WI38 (cell line): ENCODE measurements at regions not wholly inside any gene's neighbourhood (a gene's known extent, or its start where the extent isn't known, plus 50 kb on each side); places are given as distances from the start of the nearest gene placed in this dataset.

Experiments used
- H3K4me3 ChIP-seq: 2 replicates; pipeline ENCODE4 v1.5.1; 2011; ENCODE audit warnings: low read depth, mild to moderate bottlenecking, control low read depth, low read length
- CTCF ChIP-seq: IDR thresholded peaks from 2 replicates; pipeline ENCODE4 v1.5.1; 2012; ENCODE audit warnings: low read depth, mild to moderate bottlenecking, control low read depth, low read length

GRCh38 chr2:238666543-238666942, 181.3 kb upstream of the TWIST2 start:
- no peak overlapping the region for H3K4me3 ChIP-seq
- no peak for TF ChIP-seq CTCF

- TF ChIP-seq CTCF = no peak
These were observed 180.9 kb upstream of the TWIST2 start for GRCh38 chr2:238667008-238667407.

GRCh38 chr2:238667639-238668038, 180.2 kb upstream of the TWIST2 start:
- H3K4me3 ChIP-seq = no peak overlapping the region
- no peak for TF ChIP-seq CTCF

More at GRCh38 chr2:238667008-238667407, 180.9 kb upstream of the TWIST2 start:
- H3K4me3 ChIP-seq = no peak overlapping the region

- TF ChIP-seq CTCF = no peak
- no peak overlapping the region for H3K4me3 ChIP-seq
These were observed 179.5 kb upstream of the TWIST2 start for GRCh38 chr2:238668426-238668825.

- no peak for TF ChIP-seq CTCF
- H3K4me3 ChIP-seq = no peak overlapping the region
These were observed 178.8 kb upstream of the TWIST2 start for GRCh38 chr2:238669046-238669445.

GRCh38 chr2:238669581-238670080, 178.3 kb upstream of the TWIST2 start:
- TF ChIP-seq CTCF = no peak
- no peak overlapping the region for H3K4me3 ChIP-seq

GRCh38 chr2:238670111-238670585, 177.7 kb upstream of the TWIST2 start:
- H3K4me3 ChIP-seq = no peak overlapping the region

More at GRCh38 chr2:238670111-238670585, 177.7 kb upstream of the TWIST2 start:
- no peak for TF ChIP-seq CTCF
